NCI-H1048 (cell line): ENCODE measurements at regions not wholly inside any gene's neighbourhood (a gene's known extent, or its start where the extent isn't known, plus 50 kb on each side); places are given as distances from the start of the nearest gene placed in this dataset.
A peak's percentile ranks its signal among the peaks of the same experiment; 100 is the strongest.

Source experiments
- DNase-seq: peaks from one replicate; lab custom pipeline; 2025; lab: John Stamatoyannopoulos, UW

- no peak for DNase-seq
Observed at GRCh38 chr4:18388039-18388438, 366.5 kb upstream of the LCORL start.

GRCh38 chr4:18381186-18381585 lies 359.6 kb upstream of the LCORL start:
- no peak for DNase-seq

GRCh38 chr4:18369561-18369960 lies 348.0 kb upstream of the LCORL start:
- DNase-seq, result no peak

GRCh38 chr4:18366892-18367291 lies 345.3 kb upstream of the LCORL start:
- peak; percentile 7 for DNase-seq

- no peak for DNase-seq
Observed at GRCh38 chr4:18366136-18366535, 344.6 kb upstream of the LCORL start.

GRCh38 chr4:18343581-18343980 lies 322.0 kb upstream of the LCORL start:
- no peak for DNase-seq

GRCh38 chr4:18342847-18343246 lies 321.3 kb upstream of the LCORL start:
- no peak for DNase-seq

- DNase-seq, result no peak
Observed at GRCh38 chr4:18321956-18322530, 300.5 kb upstream of the LCORL start.

GRCh38 chr4:18319431-18319830 lies 297.9 kb upstream of the LCORL start:
- no peak for DNase-seq

- DNase-seq, result no peak
Observed at GRCh38 chr4:18318682-18319388, 297.3 kb upstream of the LCORL start.

- DNase-seq, result no peak
Observed at GRCh38 chr4:18314731-18315130, 293.2 kb upstream of the LCORL start.

- DNase-seq, result no peak
Observed at GRCh38 chr4:18297684-18298083, 276.1 kb upstream of the LCORL start.

GRCh38 chr4:18296411-18296810 lies 274.9 kb upstream of the LCORL start:
- no peak for DNase-seq

GRCh38 chr4:18294846-18295245 lies 273.3 kb upstream of the LCORL start:
- no peak for DNase-seq

- DNase-seq, result no peak
Observed at GRCh38 chr4:18294021-18294420, 272.5 kb upstream of the LCORL start.

GRCh38 chr4:18292411-18292810 lies 270.9 kb upstream of the LCORL start:
- DNase-seq, result no peak

- DNase-seq, result no peak
Observed at GRCh38 chr4:18291981-18292380, 270.4 kb upstream of the LCORL start.

- DNase-seq, result no peak
Observed at GRCh38 chr4:18291256-18291655, 269.7 kb upstream of the LCORL start.

GRCh38 chr4:18285357-18285756 lies 263.8 kb upstream of the LCORL start:
- DNase-seq, result no peak

GRCh38 chr4:18278244-18278643 lies 256.7 kb upstream of the LCORL start:
- no peak for DNase-seq

- no peak for DNase-seq
Observed at GRCh38 chr4:18262832-18263231, 241.3 kb upstream of the LCORL start.

GRCh38 chr4:18252052-18252451 lies 230.5 kb upstream of the LCORL start:
- DNase-seq, result no peak

GRCh38 chr4:18250564-18250963 lies 229.0 kb upstream of the LCORL start:
- DNase-seq, result no peak

GRCh38 chr4:18248611-18249010 lies 227.1 kb upstream of the LCORL start:
- no peak for DNase-seq
